ENCODE measurements at regions not wholly inside any gene's neighbourhood (a gene's known extent, or its start where the extent isn't known, plus 50 kb on each side); places are given as distances from the start of the nearest gene placed in this dataset.
"Not testable (repeated sequence)": the region's sequence is repeated elsewhere in the genome, so short reads cannot be mapped to it uniquely, and the experiment has no call there.

- DNase-seq, result not testable (repeated sequence)
Observed at GRCh38 chr20:39725513-39725912, 763.4 kb downstream of the DHX35 start.

GRCh38 chr20:39719293-39719692 is 757.1 kb downstream of the DHX35 start:
- no peak for DNase-seq

GRCh38 chr20:39717936-39718335 is 755.8 kb downstream of the DHX35 start:
- DNase-seq, result no peak

- DNase-seq, result no peak
Observed at GRCh38 chr20:39716796-39717341, 754.7 kb downstream of the DHX35 start.

- no peak for DNase-seq
Observed at GRCh38 chr20:39713076-39713840, 751.1 kb downstream of the DHX35 start.

GRCh38 chr20:39706184-39706663 is 744.1 kb downstream of the DHX35 start:
- DNase-seq, result no peak

- DNase-seq, result no peak
Observed at GRCh38 chr20:39705032-39705431, 742.9 kb downstream of the DHX35 start.

- not testable (repeated sequence) for DNase-seq
Observed at GRCh38 chr20:39703357-39703756, 741.2 kb downstream of the DHX35 start.

GRCh38 chr20:39702701-39703349 is 740.7 kb downstream of the DHX35 start:
- DNase-seq, result no peak

- no peak for DNase-seq
Observed at GRCh38 chr20:39700528-39700927, 738.4 kb downstream of the DHX35 start.

GRCh38 chr20:39699166-39699725 is 737.1 kb downstream of the DHX35 start:
- DNase-seq, result no peak

GRCh38 chr20:39698752-39699151 is 736.6 kb downstream of the DHX35 start:
- DNase-seq, result no peak

GRCh38 chr20:39691151-39691862 is 729.2 kb downstream of the DHX35 start:
- DNase-seq, result no peak

- DNase-seq, result no peak
Observed at GRCh38 chr20:39676857-39677391, 714.8 kb downstream of the DHX35 start.

GRCh38 chr20:39676241-39676640 is 714.1 kb downstream of the DHX35 start:
- no peak for DNase-seq

GRCh38 chr20:39674842-39675241 is 712.7 kb downstream of the DHX35 start:
- no peak for DNase-seq

- no peak for DNase-seq
Observed at GRCh38 chr20:39670988-39671387, 708.8 kb downstream of the DHX35 start.

- no peak for DNase-seq
Observed at GRCh38 chr20:39669659-39670058, 707.5 kb downstream of the DHX35 start.

- DNase-seq, result no peak
Observed at GRCh38 chr20:39668038-39668437, 705.9 kb downstream of the DHX35 start.

GRCh38 chr20:39661833-39662232 is 699.7 kb downstream of the DHX35 start:
- no peak for DNase-seq

- DNase-seq, result no peak
Observed at GRCh38 chr20:39660965-39661364, 698.8 kb downstream of the DHX35 start.

GRCh38 chr20:39660226-39660625 is 698.1 kb downstream of the DHX35 start:
- no peak for DNase-seq
